ENCODE measurements at regions not wholly inside any gene's neighbourhood (a gene's known extent, or its start where the extent isn't known, plus 50 kb on each side); places are given as distances from the start of the nearest gene placed in this dataset.

DNA sequence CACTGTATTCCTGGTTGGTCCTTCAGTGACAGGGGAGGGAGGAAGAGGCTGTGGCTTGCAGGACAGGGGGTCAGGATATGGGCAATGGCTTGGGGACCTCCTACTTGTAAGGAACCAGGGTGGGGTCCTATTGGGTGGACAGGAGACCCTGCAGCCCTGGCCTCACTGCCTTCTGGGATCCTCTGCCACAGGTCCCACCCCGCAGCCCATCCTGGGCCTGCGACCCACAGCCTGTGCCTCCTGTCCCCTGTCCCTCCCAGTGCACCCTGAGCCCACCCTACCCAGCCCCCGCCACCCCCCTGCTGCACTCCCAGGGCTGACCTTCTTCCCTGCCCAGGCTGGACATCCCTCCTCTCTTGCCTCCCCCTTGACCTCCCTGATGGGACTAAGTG is 58.7 kb upstream of the MYL10 start:
- Mint-ChIP-seq H3K4me3 (no peak overlapping the region), H3K27ac (no peak overlapping the region), H3K36me3 (no peaks in the 10 kb centered on the region), H3K27me3 (ENCODE audit: low read depth) (peaks cover 7% of the 10 kb centered on the region), H3K9me3 (no peaks in the 10 kb centered on the region), H3K4me1 (peaks cover 5% of the 10 kb centered on the region)
- POLR2A ChIA-PET: no interaction called here
- TF ChIP-seq JAZF1 (CRISPR knock-in tag; IDR thresholded peaks at IDR 0.05) (no peak), NFE2L1 (CRISPR knock-in tag; IDR thresholded peaks at IDR 0.05) (no peak), NFATC4 (CRISPR knock-in tag; IDR thresholded peaks at IDR 0.05) (no peak), SP1 (CRISPR knock-in tag; conservative IDR thresholded peaks at IDR 0.05) (no peak), SMAD4 (CRISPR knock-in tag; IDR thresholded peaks at IDR 0.05) (no peak), ZNF219 (CRISPR knock-in tag; IDR thresholded peaks at IDR 0.05; ENCODE audit: borderline replicate concordance) (no peak), ZNF232 (CRISPR knock-in tag; IDR thresholded peaks at IDR 0.05) (no peak), FOXJ3 (CRISPR knock-in tag; IDR thresholded peaks at IDR 0.05; ENCODE audit: borderline replicate concordance) (no peak)
- TF ChIP-seq, protein P1, sequence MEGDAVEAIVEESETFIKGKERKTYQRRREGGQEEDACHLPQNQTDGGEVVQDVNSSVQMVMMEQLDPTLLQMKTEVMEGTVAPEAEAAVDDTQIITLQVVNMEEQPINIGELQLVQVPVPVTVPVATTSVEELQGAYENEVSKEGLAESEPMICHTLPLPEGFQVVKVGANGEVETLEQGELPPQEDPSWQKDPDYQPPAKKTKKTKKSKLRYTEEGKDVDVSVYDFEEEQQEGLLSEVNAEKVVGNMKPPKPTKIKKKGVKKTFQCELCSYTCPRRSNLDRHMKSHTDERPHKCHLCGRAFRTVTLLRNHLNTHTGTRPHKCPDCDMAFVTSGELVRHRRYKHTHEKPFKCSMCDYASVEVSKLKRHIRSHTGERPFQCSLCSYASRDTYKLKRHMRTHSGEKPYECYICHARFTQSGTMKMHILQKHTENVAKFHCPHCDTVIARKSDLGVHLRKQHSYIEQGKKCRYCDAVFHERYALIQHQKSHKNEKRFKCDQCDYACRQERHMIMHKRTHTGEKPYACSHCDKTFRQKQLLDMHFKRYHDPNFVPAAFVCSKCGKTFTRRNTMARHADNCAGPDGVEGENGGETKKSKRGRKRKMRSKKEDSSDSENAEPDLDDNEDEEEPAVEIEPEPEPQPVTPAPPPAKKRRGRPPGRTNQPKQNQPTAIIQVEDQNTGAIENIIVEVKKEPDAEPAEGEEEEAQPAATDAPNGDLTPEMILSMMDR (IDR thresholded peaks at IDR 0.05): no peak
- TF ChIP-seq, protein P2, sequence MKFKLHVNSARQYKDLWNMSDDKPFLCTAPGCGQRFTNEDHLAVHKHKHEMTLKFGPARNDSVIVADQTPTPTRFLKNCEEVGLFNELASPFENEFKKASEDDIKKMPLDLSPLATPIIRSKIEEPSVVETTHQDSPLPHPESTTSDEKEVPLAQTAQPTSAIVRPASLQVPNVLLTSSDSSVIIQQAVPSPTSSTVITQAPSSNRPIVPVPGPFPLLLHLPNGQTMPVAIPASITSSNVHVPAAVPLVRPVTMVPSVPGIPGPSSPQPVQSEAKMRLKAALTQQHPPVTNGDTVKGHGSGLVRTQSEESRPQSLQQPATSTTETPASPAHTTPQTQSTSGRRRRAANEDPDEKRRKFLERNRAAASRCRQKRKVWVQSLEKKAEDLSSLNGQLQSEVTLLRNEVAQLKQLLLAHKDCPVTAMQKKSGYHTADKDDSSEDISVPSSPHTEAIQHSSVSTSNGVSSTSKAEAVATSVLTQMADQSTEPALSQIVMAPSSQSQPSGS (CRISPR knock-in tag; IDR thresholded peaks at IDR 0.05; ENCODE audit: borderline replicate concordance, low read depth): no peak
- TF ChIP-seq, protein P3, sequence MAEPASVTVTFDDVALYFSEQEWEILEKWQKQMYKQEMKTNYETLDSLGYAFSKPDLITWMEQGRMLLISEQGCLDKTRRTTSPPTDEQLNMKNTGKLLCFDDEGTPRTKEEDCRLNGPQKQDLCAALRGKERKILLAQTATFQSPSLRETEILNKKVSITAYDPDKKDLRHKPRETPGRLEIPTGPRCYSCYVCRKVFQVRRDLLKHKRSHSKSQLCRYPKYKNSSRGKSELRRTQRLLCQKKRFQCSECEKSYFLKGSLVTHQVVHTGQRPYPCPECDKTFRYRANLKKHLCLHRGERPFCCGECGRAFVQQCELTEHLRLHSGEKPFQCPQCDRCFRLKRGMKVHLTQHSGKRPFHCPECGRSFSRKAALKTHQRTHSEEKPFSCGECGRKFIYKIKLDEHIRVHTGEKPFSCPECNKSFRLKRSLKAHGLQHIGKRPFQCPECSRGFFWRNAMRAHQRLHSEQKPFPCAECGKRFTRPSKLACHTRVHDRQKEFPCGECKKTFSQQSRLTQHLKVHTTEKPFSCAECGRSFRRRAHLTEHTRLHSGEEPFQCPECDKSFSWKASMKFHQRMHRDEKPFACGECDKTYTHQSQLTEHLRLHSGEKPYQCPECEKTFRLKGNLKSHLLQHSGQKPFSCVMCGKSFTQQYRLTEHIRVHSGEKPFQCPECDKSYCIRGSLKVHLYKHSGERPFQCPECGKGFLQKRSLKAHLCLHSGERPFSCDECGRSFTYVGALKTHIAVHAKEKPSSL (CRISPR knock-in tag; conservative IDR thresholded peaks at IDR 0.05): no peak
- TF ChIP-seq, protein P4, sequence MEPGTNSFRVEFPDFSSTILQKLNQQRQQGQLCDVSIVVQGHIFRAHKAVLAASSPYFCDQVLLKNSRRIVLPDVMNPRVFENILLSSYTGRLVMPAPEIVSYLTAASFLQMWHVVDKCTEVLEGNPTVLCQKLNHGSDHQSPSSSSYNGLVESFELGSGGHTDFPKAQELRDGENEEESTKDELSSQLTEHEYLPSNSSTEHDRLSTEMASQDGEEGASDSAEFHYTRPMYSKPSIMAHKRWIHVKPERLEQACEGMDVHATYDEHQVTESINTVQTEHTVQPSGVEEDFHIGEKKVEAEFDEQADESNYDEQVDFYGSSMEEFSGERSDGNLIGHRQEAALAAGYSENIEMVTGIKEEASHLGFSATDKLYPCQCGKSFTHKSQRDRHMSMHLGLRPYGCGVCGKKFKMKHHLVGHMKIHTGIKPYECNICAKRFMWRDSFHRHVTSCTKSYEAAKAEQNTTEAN (CRISPR knock-in tag; IDR thresholded peaks at IDR 0.05): no peak
- TF ChIP-seq, protein P5, sequence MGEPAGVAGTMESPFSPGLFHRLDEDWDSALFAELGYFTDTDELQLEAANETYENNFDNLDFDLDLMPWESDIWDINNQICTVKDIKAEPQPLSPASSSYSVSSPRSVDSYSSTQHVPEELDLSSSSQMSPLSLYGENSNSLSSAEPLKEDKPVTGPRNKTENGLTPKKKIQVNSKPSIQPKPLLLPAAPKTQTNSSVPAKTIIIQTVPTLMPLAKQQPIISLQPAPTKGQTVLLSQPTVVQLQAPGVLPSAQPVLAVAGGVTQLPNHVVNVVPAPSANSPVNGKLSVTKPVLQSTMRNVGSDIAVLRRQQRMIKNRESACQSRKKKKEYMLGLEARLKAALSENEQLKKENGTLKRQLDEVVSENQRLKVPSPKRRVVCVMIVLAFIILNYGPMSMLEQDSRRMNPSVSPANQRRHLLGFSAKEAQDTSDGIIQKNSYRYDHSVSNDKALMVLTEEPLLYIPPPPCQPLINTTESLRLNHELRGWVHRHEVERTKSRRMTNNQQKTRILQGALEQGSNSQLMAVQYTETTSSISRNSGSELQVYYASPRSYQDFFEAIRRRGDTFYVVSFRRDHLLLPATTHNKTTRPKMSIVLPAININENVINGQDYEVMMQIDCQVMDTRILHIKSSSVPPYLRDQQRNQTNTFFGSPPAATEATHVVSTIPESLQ (CRISPR knock-in tag; IDR thresholded peaks at IDR 0.05): no peak
- TF ChIP-seq, protein P6, sequence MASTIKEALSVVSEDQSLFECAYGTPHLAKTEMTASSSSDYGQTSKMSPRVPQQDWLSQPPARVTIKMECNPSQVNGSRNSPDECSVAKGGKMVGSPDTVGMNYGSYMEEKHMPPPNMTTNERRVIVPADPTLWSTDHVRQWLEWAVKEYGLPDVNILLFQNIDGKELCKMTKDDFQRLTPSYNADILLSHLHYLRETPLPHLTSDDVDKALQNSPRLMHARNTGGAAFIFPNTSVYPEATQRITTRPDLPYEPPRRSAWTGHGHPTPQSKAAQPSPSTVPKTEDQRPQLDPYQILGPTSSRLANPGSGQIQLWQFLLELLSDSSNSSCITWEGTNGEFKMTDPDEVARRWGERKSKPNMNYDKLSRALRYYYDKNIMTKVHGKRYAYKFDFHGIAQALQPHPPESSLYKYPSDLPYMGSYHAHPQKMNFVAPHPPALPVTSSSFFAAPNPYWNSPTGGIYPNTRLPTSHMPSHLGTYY (CRISPR knock-in tag; IDR thresholded peaks at IDR 0.05): no peak
- no peak for DNase-seq (ENCODE audit: low spot score)
- no peak for ATAC-seq
- CTCF ChIA-PET: interaction anchor here (0.9 kb wide), 1 partner anchor 15 kb away, joined by 3 read pairs; no protein-coding TSS in a partner anchor

DNA sequence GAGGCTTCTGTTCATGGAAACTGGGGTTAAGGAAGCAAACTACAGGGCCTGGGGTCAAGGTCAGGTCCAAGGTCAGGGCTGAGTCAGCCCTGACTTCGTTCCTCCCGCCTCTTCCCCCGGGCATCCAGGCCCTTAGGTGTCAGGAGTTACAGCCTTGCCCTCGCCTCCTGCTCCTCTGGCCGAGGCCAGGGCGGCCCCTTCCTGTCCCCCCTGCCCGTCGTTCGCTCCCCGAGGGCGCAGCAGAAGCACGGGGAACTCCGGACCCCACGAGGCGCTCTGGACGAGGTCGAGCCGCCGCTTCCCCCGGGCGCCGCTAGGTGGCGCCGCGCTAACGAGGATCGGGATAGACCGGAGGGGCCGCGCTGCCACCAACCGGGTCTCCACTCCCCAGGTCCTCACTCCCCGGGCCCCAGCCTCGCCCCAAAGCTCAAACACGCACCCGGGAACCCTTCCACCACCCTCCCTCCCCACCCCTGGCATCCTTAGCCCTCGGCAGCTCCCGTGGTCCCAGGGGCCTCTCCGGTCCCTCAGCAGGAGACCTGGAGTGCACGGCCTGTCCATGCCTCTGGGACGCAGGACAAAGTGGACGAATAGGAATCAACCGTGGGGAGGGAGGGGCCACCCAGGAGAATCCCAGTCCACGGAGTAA is 59.2 kb upstream of the MYL10 start:
- no peaks in the 10 kb centered on the region for H3K9me3 Mint-ChIP-seq
- CTCF ChIA-PET: interaction anchor here (0.6 to 1.5 kb wide), 5 partner anchors 14 to 130 kb away, joined by 3 to 5 read pairs (median 3); no protein-coding TSS in a partner anchor
- POLR2A ChIA-PET: no interaction called here
- no peaks in the 10 kb centered on the region for H3K36me3 Mint-ChIP-seq
- H3K4me1 Mint-ChIP-seq: peaks cover 5% of the 10 kb centered on the region
- H3K4me3 Mint-ChIP-seq: no peak overlapping the region
- no peak overlapping the region for H3K27ac Mint-ChIP-seq
- H3K27me3 Mint-ChIP-seq (ENCODE audit: low read depth): peaks cover 7% of the 10 kb centered on the region
- DNase-seq (ENCODE audit: low spot score) (peak; percentile 91), ATAC-seq (peak; percentile 95)
- peak; percentile 99 for TF ChIP-seq ESRRA (CRISPR knock-in tag; IDR thresholded peaks at IDR 0.05; ENCODE audit: borderline replicate concordance)
- TF ChIP-seq NFATC4 (CRISPR knock-in tag; IDR thresholded peaks at IDR 0.05): no peak
- TF ChIP-seq TEAD1 (CRISPR knock-in tag; IDR thresholded peaks at IDR 0.05): 0 out of 2 replicates have a peak, but pooled peaks have one; percentile 31
- TF ChIP-seq, protein P7, sequence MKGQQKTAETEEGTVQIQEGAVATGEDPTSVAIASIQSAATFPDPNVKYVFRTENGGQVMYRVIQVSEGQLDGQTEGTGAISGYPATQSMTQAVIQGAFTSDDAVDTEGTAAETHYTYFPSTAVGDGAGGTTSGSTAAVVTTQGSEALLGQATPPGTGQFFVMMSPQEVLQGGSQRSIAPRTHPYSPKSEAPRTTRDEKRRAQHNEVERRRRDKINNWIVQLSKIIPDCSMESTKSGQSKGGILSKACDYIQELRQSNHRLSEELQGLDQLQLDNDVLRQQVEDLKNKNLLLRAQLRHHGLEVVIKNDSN (CRISPR knock-in tag; IDR thresholded peaks at IDR 0.05): no peak
- TF ChIP-seq, protein P8, sequence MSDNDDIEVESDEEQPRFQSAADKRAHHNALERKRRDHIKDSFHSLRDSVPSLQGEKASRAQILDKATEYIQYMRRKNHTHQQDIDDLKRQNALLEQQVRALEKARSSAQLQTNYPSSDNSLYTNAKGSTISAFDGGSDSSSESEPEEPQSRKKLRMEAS (CRISPR knock-in tag; IDR thresholded peaks at IDR 0.05): peak; percentile 80
- TF ChIP-seq ZNF317 (CRISPR knock-in tag; IDR thresholded peaks at IDR 0.05; ENCODE audit: borderline replicate concordance, low read depth): no peak
- no peak for TF ChIP-seq ZNF396 (CRISPR knock-in tag; IDR thresholded peaks at IDR 0.05; ENCODE audit: borderline replicate concordance)
- no peak for TF ChIP-seq JAZF1 (CRISPR knock-in tag; IDR thresholded peaks at IDR 0.05)
- TF ChIP-seq, protein P9, sequence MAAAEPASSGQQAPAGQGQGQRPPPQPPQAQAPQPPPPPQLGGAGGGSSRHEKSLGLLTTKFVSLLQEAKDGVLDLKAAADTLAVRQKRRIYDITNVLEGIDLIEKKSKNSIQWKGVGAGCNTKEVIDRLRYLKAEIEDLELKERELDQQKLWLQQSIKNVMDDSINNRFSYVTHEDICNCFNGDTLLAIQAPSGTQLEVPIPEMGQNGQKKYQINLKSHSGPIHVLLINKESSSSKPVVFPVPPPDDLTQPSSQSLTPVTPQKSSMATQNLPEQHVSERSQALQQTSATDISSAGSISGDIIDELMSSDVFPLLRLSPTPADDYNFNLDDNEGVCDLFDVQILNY (CRISPR knock-in tag; IDR thresholded peaks at IDR 0.05): 0 out of 2 replicates have a peak, but pooled peaks have one; percentile 37
